HL-60 (cell line): ENCODE measurements at regions not wholly inside any gene's neighbourhood (a gene's known extent, or its start where the extent isn't known, plus 50 kb on each side); places are given as distances from the start of the nearest gene placed in this dataset.

Experiments used
- POLR2AphosphoS5 ChIP-seq: IDR thresholded peaks from 2 replicates; pipeline ENCODE4 v1.6.1; 2012; ENCODE audit warnings: low read depth
- TF ChIP-seq, protein P1 (sequence below): IDR thresholded peaks from one replicate; pipeline ENCODE4 v1.5.1; 2011; ENCODE audit warnings: low read length, control low read depth, inconsistent platforms; ENCODE audit not compliant: insufficient read depth
- TF ChIP-seq, protein P2 (sequence below): IDR thresholded peaks from 2 replicates; pipeline ENCODE4 v1.6.1; 2012; ENCODE audit warnings: low read depth; ENCODE audit not compliant: insufficient replicate concordance

GRCh38 chrX:94612140-94612539, 938.1 kb downstream of the FAM133A start:
- TF ChIP-seq, protein P1, sequence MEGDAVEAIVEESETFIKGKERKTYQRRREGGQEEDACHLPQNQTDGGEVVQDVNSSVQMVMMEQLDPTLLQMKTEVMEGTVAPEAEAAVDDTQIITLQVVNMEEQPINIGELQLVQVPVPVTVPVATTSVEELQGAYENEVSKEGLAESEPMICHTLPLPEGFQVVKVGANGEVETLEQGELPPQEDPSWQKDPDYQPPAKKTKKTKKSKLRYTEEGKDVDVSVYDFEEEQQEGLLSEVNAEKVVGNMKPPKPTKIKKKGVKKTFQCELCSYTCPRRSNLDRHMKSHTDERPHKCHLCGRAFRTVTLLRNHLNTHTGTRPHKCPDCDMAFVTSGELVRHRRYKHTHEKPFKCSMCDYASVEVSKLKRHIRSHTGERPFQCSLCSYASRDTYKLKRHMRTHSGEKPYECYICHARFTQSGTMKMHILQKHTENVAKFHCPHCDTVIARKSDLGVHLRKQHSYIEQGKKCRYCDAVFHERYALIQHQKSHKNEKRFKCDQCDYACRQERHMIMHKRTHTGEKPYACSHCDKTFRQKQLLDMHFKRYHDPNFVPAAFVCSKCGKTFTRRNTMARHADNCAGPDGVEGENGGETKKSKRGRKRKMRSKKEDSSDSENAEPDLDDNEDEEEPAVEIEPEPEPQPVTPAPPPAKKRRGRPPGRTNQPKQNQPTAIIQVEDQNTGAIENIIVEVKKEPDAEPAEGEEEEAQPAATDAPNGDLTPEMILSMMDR = no peak
- TF ChIP-seq POLR2AphosphoS5 = no peak
- TF ChIP-seq, protein P2, sequence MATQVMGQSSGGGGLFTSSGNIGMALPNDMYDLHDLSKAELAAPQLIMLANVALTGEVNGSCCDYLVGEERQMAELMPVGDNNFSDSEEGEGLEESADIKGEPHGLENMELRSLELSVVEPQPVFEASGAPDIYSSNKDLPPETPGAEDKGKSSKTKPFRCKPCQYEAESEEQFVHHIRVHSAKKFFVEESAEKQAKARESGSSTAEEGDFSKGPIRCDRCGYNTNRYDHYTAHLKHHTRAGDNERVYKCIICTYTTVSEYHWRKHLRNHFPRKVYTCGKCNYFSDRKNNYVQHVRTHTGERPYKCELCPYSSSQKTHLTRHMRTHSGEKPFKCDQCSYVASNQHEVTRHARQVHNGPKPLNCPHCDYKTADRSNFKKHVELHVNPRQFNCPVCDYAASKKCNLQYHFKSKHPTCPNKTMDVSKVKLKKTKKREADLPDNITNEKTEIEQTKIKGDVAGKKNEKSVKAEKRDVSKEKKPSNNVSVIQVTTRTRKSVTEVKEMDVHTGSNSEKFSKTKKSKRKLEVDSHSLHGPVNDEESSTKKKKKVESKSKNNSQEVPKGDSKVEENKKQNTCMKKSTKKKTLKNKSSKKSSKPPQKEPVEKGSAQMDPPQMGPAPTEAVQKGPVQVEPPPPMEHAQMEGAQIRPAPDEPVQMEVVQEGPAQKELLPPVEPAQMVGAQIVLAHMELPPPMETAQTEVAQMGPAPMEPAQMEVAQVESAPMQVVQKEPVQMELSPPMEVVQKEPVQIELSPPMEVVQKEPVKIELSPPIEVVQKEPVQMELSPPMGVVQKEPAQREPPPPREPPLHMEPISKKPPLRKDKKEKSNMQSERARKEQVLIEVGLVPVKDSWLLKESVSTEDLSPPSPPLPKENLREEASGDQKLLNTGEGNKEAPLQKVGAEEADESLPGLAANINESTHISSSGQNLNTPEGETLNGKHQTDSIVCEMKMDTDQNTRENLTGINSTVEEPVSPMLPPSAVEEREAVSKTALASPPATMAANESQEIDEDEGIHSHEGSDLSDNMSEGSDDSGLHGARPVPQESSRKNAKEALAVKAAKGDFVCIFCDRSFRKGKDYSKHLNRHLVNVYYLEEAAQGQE = no peak
